ENCODE measurements at regions not wholly inside any gene's neighbourhood (a gene's known extent, or its start where the extent isn't known, plus 50 kb on each side); places are given as distances from the start of the nearest gene placed in this dataset.

GRCh38 chr11:115941481-115941993, 437.3 kb upstream of the CADM1 start:
- CTCF ChIA-PET (ENCODE audit: low intra/inter-chr PET ratio, low total read pairs): no interaction called here
- POLR2A ChIA-PET: no interaction called here
- BruUV-seq (replicated peaks): no TSS peak

GRCh38 chr11:115941044-115941443, 436.8 kb upstream of the CADM1 start:
- ChIA-PET CTCF (ENCODE audit: low intra/inter-chr PET ratio, low total read pairs) (no interaction called here), POLR2A (no interaction called here)
- no peaks in the 10 kb centered on the region for H4K20me1 ChIP-seq (ENCODE audit: insufficient read depth, low read length)
- H3K27ac ChIP-seq (ENCODE audit: extremely low read length, insufficient read depth, low read length): no peak overlapping the region
- no peaks in the 10 kb centered on the region for H3K79me2 ChIP-seq (ENCODE audit: insufficient read depth, low read length)
- BruUV-seq (replicated peaks): no TSS peak
- no peak overlapping the region for H3K4me3 ChIP-seq (replicated peaks in 1 of 3; ENCODE audit: insufficient read depth in 1 of 3, low read depth in 2 of 3, low read length in 3 of 3)
- H3K9ac ChIP-seq (ENCODE audit: insufficient read depth, low read depth, low read length): no peak overlapping the region
- no peaks in the 10 kb centered on the region for H3K9me3 ChIP-seq (ENCODE audit: low read length)
- peaks cover 0 to 10% of the 10 kb centered on the region in 2 experiments; a peak in 2 of 5 replicates for H3K27me3 ChIP-seq (ENCODE audit: control insufficient read depth in 1 of 2, insufficient read depth in 2 of 2, low read length in 2 of 2)
- no peak overlapping the region for H2AFZ ChIP-seq (ENCODE audit: low read length)
- no peaks in the 10 kb centered on the region for H3K4me1 ChIP-seq (ENCODE audit: insufficient read depth, low read length)
- 43% methylated on average over 5 of the region's 5 CpGs for WGBS (ENCODE audit: low lambda C conversion rate)
- in situ Hi-C loops (cut with HindIII; ENCODE audit: extremely low pct_ligation_motif_present, low pct_unique_long_range_greater_than_20kb): no loop called here
- intact Hi-C loops (cut with micrococcal nuclease; ENCODE audit: unreplicated experiment): no loop called here
- ATAC-seq: no peak
- no peak overlapping the region for H3K4me2 ChIP-seq (ENCODE audit: low read depth, low read length)
- TF ChIP-seq ZNF121 (CRISPR knock-in tag; IDR thresholded peaks at IDR 0.05): no peak
- no peak for TF ChIP-seq PRPF4 (IDR thresholded peaks at IDR 0.05; ENCODE audit: low read depth, low read length, poor library complexity, severe bottlenecking)
- TF ChIP-seq GTF2F1 (IDR thresholded peaks at IDR 0.05; ENCODE audit: low read length): no peak
- no peak for TF ChIP-seq IRF1 (CRISPR knock-in tag; IDR thresholded peaks at IDR 0.05; ENCODE audit: low read depth)
- TF ChIP-seq CREM (IDR thresholded peaks at IDR 0.05): no peak
- no peak for TF ChIP-seq CREM (CRISPR knock-in tag; IDR thresholded peaks at IDR 0.05)
- TF ChIP-seq RNF2 (conservative IDR thresholded peaks at IDR 0.05; ENCODE audit: low read depth): no peak
- no peak for TF ChIP-seq ZBTB49 (CRISPR knock-in tag; IDR thresholded peaks at IDR 0.05; ENCODE audit: borderline replicate concordance)
- no peaks in the 10 kb centered on the region for H3K36me3 ChIP-seq (replicated peaks in 1 of 2; ENCODE audit: control insufficient read depth in 1 of 2, insufficient read depth in 2 of 2, low read length in 2 of 2)
- no peak for FAIRE-seq
- no peak for DNase-seq (ENCODE audit: low spot score)

More at GRCh38 chr11:115941481-115941993, 437.3 kb upstream of the CADM1 start:
- no peak overlapping the region for H3K9ac ChIP-seq (ENCODE audit: insufficient read depth, low read depth, low read length)
- intact Hi-C loops (cut with micrococcal nuclease; ENCODE audit: unreplicated experiment) (no loop called here), in situ Hi-C loops (cut with HindIII; ENCODE audit: extremely low pct_ligation_motif_present, low pct_unique_long_range_greater_than_20kb) (no loop called here)
- no peaks in the 10 kb centered on the region for H3K79me2 ChIP-seq (ENCODE audit: insufficient read depth, low read length)
- H3K4me3 ChIP-seq (replicated peaks in 1 of 3; ENCODE audit: insufficient read depth in 1 of 3, low read depth in 2 of 3, low read length in 3 of 3): no peak overlapping the region
- TF ChIP-seq CTCF (CRISPR knock-in tag; IDR thresholded peaks at IDR 0.05) (0 out of 2 replicates have a peak, but pooled peaks have one; percentile 4), ZNF576 (CRISPR knock-in tag; IDR thresholded peaks at IDR 0.05) (no peak)
- ATAC-seq: no peak
- 51% methylated on average over 12 of the region's 15 CpGs for WGBS (ENCODE audit: low lambda C conversion rate)
- H3K4me2 ChIP-seq (ENCODE audit: low read depth, low read length): no peak overlapping the region
- H3K27me3 ChIP-seq (ENCODE audit: control insufficient read depth in 1 of 2, insufficient read depth in 2 of 2, low read length in 2 of 2): peaks cover 0 to 10% of the 10 kb centered on the region in 2 experiments; a peak in 2 of 5 replicates
- FAIRE-seq: no peak
- no peak for DNase-seq (ENCODE audit: low spot score)
- no peaks in the 10 kb centered on the region for H3K4me1 ChIP-seq (ENCODE audit: insufficient read depth, low read length)
- no peak overlapping the region for H3K27ac ChIP-seq (ENCODE audit: extremely low read length, insufficient read depth, low read length)
- no peak overlapping the region for H2AFZ ChIP-seq (ENCODE audit: low read length)
- H3K36me3 ChIP-seq (replicated peaks in 1 of 2; ENCODE audit: control insufficient read depth in 1 of 2, insufficient read depth in 2 of 2, low read length in 2 of 2): no peaks in the 10 kb centered on the region
- H3K9me3 ChIP-seq (ENCODE audit: low read length): no peaks in the 10 kb centered on the region
- no peaks in the 10 kb centered on the region for H4K20me1 ChIP-seq (ENCODE audit: insufficient read depth, low read length)

Measured in HepG2 (cell line).